ENCODE measurements at regions not wholly inside any gene's neighbourhood (a gene's known extent, or its start where the extent isn't known, plus 50 kb on each side); places are given as distances from the start of the nearest gene placed in this dataset.

DNA sequence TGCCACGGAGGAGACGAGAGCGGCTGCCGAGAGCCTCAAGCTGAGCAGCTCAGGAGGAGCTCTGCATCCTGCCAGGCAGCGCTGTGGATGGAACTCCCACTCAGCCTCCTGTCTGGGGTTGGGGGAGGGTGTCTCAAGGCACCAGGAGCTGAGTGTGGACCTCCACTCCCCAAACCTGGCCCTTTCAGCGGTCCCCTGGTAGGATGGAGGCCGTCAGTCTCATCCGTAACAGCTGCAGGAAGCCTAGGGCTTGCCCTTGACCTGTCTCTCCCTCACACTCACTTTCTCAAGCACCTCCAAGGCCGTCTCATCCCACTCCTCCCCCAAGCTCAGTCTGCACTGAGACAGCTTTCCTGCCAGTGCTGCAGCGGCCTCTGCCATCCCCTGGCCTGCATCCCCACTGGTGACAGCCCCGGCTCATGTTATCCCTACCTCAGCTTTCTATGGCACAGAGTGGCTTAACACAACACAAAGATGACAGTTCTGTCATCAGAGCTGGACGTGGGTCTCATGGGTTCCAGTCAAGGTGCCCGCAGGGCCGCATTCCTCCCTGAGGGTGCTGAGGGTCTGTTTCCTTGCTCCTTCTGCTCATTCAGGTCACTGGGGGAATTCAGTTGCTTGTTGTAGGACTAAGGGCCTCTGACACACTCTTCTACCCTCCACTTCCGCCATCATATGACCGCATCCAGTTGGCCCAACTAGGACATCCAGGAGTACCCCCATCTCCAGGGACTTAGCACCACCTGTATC lies 341.9 kb upstream of the B3GAT1 start:
- TF ChIP-seq, protein P1, sequence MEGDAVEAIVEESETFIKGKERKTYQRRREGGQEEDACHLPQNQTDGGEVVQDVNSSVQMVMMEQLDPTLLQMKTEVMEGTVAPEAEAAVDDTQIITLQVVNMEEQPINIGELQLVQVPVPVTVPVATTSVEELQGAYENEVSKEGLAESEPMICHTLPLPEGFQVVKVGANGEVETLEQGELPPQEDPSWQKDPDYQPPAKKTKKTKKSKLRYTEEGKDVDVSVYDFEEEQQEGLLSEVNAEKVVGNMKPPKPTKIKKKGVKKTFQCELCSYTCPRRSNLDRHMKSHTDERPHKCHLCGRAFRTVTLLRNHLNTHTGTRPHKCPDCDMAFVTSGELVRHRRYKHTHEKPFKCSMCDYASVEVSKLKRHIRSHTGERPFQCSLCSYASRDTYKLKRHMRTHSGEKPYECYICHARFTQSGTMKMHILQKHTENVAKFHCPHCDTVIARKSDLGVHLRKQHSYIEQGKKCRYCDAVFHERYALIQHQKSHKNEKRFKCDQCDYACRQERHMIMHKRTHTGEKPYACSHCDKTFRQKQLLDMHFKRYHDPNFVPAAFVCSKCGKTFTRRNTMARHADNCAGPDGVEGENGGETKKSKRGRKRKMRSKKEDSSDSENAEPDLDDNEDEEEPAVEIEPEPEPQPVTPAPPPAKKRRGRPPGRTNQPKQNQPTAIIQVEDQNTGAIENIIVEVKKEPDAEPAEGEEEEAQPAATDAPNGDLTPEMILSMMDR (IDR thresholded peaks at IDR 0.05), result no peak
- TF ChIP-seq POLR2A (IDR thresholded peaks at IDR 0.05; ENCODE audit: low read depth) (no peak), POLR2AphosphoS5 (IDR thresholded peaks at IDR 0.05) (no peak)

Data from esophagus muscularis mucosa (tissue), 3 donors.